ENCODE measurements at regions not wholly inside any gene's neighbourhood (a gene's known extent, or its start where the extent isn't known, plus 50 kb on each side); places are given as distances from the start of the nearest gene placed in this dataset.
"Not testable (repeated sequence)": the region's sequence is repeated elsewhere in the genome, so short reads cannot be mapped to it uniquely, and the experiment has no call there.

DNA sequence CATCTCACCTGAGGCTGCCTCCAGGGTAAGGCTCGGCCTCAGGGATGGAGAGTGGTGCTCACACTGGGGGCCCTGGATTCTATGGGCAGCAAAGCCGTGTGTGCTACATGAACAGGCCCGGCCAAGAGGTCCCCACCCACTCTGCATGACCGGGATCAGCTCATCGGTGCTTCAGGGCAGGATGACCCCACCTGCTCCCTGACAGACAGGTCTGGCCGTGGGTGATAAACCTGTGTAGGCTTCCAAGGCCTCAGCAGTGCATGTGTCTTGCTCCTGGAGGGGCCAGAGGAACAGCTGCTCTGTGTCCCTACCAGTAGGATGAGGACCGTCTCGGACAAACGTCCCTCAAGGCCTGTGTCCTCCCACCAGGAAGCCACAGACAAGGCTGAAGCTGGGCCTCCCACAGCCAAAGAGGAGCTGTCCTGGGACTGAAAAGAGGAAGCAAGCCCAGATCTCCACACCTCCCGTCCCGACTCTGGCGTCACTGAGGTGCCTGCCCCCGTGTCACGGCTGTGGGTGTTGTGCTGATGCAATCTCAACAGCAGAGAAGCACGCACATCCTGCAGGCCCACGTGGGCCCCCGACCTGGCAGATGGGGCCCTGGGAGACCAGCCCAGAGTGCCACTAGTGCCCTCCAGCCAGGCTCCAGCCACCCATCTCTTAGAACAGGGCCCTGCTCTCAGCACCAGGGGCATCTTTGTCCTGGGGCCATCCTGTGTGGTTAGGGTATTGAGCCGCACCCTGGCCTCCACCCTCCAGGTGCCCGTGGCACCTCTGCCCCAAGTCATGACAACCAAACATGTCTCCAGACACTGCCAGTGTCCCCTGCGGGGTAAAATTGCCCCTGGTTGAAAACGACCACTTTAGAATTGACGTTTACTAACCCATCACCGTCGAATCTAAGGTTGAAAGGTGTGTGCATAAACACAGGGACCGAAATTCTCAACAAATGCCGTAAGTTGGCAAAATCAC is 5455.9 kb upstream of the TPTE start:
- not testable (repeated sequence) for H3K27me3 ChIP-seq (ENCODE audit: insufficient read depth, low read depth); H3K9ac ChIP-seq; H3K36me3 ChIP-seq (ENCODE audit: insufficient read depth); H4K20me1 ChIP-seq (ENCODE audit: insufficient read depth); H3K79me2 ChIP-seq (ENCODE audit: insufficient read depth, low read depth); H3K4me2 ChIP-seq; H2AFZ ChIP-seq (ENCODE audit: low read depth); H3K4me1 ChIP-seq (ENCODE audit: low read depth, poor library complexity, severe bottlenecking); H3K4me3 ChIP-seq (IDR thresholded peaks at IDR 0.05; ENCODE audit: insufficient read depth, low read depth, low read length); H3K27ac ChIP-seq

DNA sequence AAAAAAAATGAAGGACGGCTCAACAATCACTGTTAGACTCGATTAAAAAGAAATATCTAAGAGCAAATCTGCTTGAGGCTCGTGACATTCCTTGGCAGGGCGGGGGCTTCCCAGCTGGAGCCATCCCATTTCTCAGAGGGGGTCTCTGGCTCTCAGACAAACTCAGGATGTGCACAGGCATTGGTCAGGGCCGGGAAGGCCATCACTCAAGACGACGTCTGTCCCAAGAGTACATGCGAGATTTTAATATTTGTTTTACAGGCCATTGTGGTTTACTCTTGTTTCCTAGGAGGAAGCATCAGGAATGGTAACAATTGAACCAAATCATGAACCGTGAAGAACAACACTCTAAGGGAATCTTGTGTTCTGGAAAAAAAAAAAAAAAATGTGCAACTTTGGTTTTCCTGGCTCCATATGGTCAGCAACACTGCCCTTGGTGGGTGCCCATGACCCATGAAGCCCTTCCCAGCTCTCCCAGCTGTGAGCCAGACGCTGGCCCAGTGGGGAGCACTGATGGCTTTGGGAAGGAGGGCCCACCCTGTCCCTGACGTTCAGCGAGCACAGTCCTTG is 5454.6 kb upstream of the TPTE start:
- not testable (repeated sequence) for H4K20me1 ChIP-seq (ENCODE audit: insufficient read depth); H2AFZ ChIP-seq (ENCODE audit: low read depth); H3K27ac ChIP-seq; H3K36me3 ChIP-seq (ENCODE audit: insufficient read depth); H3K27me3 ChIP-seq (ENCODE audit: insufficient read depth, low read depth); H3K4me1 ChIP-seq (ENCODE audit: low read depth, poor library complexity, severe bottlenecking); H3K9ac ChIP-seq; H3K79me2 ChIP-seq (ENCODE audit: insufficient read depth, low read depth); H3K4me3 ChIP-seq (IDR thresholded peaks at IDR 0.05; ENCODE audit: insufficient read depth, low read depth, low read length); H3K4me2 ChIP-seq

DNA sequence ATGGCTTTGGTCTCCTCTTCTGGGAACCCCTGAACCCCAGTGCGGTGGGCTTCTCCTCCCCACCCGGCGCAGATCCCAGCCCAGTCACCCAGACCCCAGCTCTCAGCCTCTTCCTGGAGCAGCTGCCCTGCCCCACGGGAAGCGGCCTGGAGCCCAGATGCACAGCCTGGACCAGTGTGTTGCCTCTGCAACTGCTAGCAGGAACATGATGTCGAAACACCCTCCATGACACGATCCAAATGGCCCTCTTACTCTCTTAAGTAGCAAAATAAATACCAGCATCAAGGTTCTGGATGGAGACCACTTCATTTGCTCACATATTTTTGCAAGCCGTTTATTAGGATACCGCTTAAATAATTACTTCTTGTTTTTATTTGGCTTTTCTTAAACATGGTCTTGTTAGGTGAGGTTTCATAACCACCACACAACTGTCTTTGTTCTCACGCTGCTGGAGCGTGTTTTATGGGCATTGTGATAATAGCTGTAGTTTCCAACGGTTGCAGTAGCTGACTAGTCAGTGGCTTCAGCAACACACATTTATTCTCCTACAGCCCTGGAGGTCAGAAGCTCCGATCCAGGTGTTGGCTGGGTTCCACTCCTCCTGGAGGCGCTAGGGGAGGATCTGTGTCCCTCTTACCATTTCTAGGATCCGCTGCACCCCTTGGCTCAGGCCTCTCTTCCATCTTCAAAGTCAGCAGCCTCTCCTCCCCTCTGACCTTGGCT is 5453.9 kb upstream of the TPTE start:
- not testable (repeated sequence) for H4K20me1 ChIP-seq (ENCODE audit: insufficient read depth); H3K27me3 ChIP-seq (ENCODE audit: insufficient read depth, low read depth); H3K4me1 ChIP-seq (ENCODE audit: low read depth, poor library complexity, severe bottlenecking); H3K36me3 ChIP-seq (ENCODE audit: insufficient read depth); H3K9ac ChIP-seq; H2AFZ ChIP-seq (ENCODE audit: low read depth); H3K27ac ChIP-seq; H3K79me2 ChIP-seq (ENCODE audit: insufficient read depth, low read depth); H3K4me2 ChIP-seq; H3K4me3 ChIP-seq (IDR thresholded peaks at IDR 0.05; ENCODE audit: insufficient read depth, low read depth, low read length)

DNA sequence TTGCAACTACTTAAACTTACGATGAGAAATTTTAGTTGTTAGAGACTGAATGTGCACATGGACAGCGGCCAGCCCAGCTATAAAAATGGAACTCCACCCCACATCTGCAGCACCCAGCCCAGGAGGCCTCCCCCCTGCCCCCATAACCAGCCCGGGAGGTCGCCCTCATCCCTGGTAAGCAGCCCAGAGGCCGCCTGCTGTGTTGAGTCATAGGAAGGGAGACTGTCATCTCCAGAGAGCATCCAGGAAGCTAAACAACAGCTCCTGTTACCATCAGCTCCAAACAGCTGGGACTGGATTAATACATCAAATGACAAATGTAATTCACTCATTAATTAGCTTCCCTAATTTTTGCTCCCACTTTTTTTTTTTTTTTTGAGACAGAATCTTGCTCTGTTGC is 5452.7 kb upstream of the TPTE start:
- H3K79me2 ChIP-seq (ENCODE audit: insufficient read depth, low read depth); H3K9ac ChIP-seq; H3K36me3 ChIP-seq (ENCODE audit: insufficient read depth); H2AFZ ChIP-seq (ENCODE audit: low read depth); H3K27me3 ChIP-seq (ENCODE audit: insufficient read depth, low read depth); H4K20me1 ChIP-seq (ENCODE audit: insufficient read depth); H3K4me3 ChIP-seq (IDR thresholded peaks at IDR 0.05; ENCODE audit: insufficient read depth, low read depth, low read length); H3K4me1 ChIP-seq (ENCODE audit: low read depth, poor library complexity, severe bottlenecking); H3K4me2 ChIP-seq; H3K27ac ChIP-seq: not testable (repeated sequence)

DNA sequence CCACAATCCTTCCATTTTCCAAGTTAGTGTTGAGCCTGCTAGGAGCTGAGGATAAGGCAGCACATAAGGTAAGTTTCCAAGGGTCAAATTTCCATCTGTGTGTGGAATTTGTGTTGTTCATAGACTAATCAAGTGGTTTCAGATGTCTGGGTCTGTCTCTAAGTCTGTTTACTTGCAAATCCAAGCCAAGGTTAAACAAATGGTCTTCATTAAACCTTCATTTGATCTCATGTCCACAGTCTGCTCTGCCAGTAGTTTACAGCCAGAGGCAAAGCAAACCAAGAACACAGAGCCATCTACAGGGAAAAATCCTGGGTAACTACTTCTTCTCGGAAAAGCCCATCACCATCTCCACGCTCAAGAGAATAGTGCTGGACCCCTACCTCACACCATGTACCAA is 5450.2 kb upstream of the TPTE start:
- H3K27me3 ChIP-seq (ENCODE audit: insufficient read depth, low read depth); H3K9ac ChIP-seq; H2AFZ ChIP-seq (ENCODE audit: low read depth); H4K20me1 ChIP-seq (ENCODE audit: insufficient read depth); H3K36me3 ChIP-seq (ENCODE audit: insufficient read depth); H3K4me1 ChIP-seq (ENCODE audit: low read depth, poor library complexity, severe bottlenecking); H3K27ac ChIP-seq; H3K79me2 ChIP-seq (ENCODE audit: insufficient read depth, low read depth); H3K4me3 ChIP-seq (IDR thresholded peaks at IDR 0.05; ENCODE audit: insufficient read depth, low read depth, low read length); H3K4me2 ChIP-seq: not testable (repeated sequence)

DNA sequence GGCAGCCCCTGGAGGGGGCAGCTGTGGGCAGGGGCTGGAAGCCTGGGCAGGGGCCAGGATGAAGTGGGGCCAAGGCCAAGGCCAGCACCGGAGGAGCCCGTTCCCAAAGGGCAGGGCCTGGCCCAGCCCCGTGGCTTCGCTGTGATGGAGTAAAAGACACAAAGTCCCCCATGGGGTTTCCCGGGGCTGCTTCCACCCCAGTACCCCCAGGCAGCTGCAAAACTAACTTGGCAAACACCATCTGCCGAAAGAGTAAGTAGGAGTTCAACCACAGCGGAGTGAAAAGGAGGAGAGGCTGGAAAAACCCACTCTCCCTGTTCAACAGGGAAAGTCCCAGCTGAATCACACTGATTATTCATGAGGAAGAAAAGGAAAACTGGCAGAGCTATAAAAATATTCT is 5444.5 kb upstream of the TPTE start:
- H4K20me1 ChIP-seq (ENCODE audit: insufficient read depth); H3K27ac ChIP-seq; H3K4me1 ChIP-seq (ENCODE audit: low read depth, poor library complexity, severe bottlenecking); H3K9ac ChIP-seq; H3K79me2 ChIP-seq (ENCODE audit: insufficient read depth, low read depth); H3K4me3 ChIP-seq (IDR thresholded peaks at IDR 0.05; ENCODE audit: insufficient read depth, low read depth, low read length); H3K27me3 ChIP-seq (ENCODE audit: insufficient read depth, low read depth); H3K4me2 ChIP-seq; H2AFZ ChIP-seq (ENCODE audit: low read depth); H3K36me3 ChIP-seq (ENCODE audit: insufficient read depth): not testable (repeated sequence)

DNA sequence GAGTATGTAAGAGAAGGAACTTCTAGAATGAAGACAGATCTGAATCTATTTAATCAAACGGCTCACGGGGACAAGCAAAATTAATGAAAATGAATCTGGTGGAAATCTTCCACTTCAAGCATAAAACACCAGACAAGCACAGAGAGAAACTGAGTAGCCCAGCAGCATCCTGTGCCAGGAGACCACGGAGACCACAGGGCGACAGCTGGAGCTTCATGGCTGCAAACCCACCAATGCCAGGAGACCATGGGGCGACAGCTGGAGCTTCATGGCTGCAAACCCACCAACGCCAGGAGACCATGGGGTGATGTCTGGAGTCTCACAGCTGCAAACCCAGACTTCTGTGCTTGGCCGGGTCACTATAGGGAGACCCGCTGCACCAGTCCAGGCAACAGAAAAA is 5442.0 kb upstream of the TPTE start:
- not testable (repeated sequence) for H3K36me3 ChIP-seq (ENCODE audit: insufficient read depth); H3K4me1 ChIP-seq (ENCODE audit: low read depth, poor library complexity, severe bottlenecking); H3K27ac ChIP-seq; H3K9ac ChIP-seq; H3K27me3 ChIP-seq (ENCODE audit: insufficient read depth, low read depth); H3K79me2 ChIP-seq (ENCODE audit: insufficient read depth, low read depth); H3K4me3 ChIP-seq (IDR thresholded peaks at IDR 0.05; ENCODE audit: insufficient read depth, low read depth, low read length); H3K4me2 ChIP-seq; H2AFZ ChIP-seq (ENCODE audit: low read depth); H4K20me1 ChIP-seq (ENCODE audit: insufficient read depth)

DNA sequence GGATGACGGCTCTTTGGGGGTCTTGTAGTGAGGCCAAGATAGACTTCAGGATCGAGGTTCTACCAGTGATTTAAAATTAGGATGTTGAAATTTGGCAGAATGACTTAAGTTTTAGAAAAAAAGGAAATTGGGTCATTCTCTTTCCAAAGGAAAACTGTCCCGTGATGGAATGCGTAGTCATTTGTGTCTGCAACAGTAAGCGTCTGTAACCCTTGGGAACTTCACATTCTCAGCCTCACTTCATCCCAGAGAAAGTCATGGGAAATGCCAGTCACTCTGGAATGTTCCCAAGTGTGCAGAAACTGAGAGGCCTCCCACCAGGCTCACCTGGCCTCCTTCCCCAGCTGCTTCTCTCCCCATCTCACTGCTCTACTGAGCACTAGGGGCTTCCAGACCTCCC is 5441.4 kb upstream of the TPTE start:
- not testable (repeated sequence) for H3K4me1 ChIP-seq (ENCODE audit: low read depth, poor library complexity, severe bottlenecking); H4K20me1 ChIP-seq (ENCODE audit: insufficient read depth); H3K4me3 ChIP-seq (IDR thresholded peaks at IDR 0.05; ENCODE audit: insufficient read depth, low read depth, low read length); H3K27me3 ChIP-seq (ENCODE audit: insufficient read depth, low read depth); H3K36me3 ChIP-seq (ENCODE audit: insufficient read depth); H3K9ac ChIP-seq; H2AFZ ChIP-seq (ENCODE audit: low read depth); H3K79me2 ChIP-seq (ENCODE audit: insufficient read depth, low read depth); H3K27ac ChIP-seq; H3K4me2 ChIP-seq

DNA sequence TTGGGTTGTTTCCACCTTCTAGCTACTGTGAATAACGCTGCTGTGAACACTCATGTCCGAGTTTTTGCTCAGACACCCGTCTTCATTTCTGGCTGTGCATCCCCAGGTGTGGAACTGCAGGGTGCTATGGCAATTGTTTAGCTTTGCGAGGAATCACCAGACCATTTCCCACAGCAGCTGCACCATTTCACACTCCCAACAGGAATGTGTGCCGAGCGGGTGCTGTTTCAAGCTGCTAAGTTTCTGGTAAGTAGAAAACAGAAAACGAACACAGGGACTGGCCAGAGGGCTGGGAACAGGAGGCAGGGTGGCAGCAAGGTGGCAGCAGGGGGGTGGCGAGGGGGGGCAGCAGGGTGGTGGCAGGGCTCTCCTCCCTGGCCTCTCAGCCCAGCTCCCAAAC is 5437.1 kb upstream of the TPTE start:
- H4K20me1 ChIP-seq (ENCODE audit: insufficient read depth); H3K4me3 ChIP-seq (IDR thresholded peaks at IDR 0.05; ENCODE audit: insufficient read depth, low read depth, low read length); H3K36me3 ChIP-seq (ENCODE audit: insufficient read depth); H3K9ac ChIP-seq; H3K4me1 ChIP-seq (ENCODE audit: low read depth, poor library complexity, severe bottlenecking); H2AFZ ChIP-seq (ENCODE audit: low read depth); H3K27me3 ChIP-seq (ENCODE audit: insufficient read depth, low read depth); H3K4me2 ChIP-seq; H3K27ac ChIP-seq; H3K79me2 ChIP-seq (ENCODE audit: insufficient read depth, low read depth): not testable (repeated sequence)

DNA sequence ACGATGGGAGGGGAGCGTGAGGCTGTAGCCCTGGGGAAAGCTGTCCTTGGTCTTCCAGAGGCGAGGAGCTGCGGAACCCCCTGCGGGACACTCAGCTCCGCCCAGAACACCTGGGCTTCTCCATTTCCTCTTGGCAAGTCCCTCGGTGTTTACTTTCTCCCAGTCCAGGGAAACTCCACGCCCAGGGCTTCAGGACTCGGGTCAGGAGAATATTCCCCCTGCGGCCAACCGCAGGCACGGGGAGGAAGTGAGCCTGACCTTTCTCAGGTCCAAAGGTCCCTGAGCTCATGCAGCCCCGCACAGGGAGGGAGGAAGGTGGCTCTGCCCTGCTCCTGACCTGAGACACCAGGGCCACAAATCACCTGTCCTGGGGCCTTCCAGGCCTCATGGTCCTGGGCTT is 5435.9 kb upstream of the TPTE start:
- not testable (repeated sequence) for H3K9ac ChIP-seq; H3K36me3 ChIP-seq (ENCODE audit: insufficient read depth); H3K4me1 ChIP-seq (ENCODE audit: low read depth, poor library complexity, severe bottlenecking); H3K4me3 ChIP-seq (IDR thresholded peaks at IDR 0.05; ENCODE audit: insufficient read depth, low read depth, low read length); H2AFZ ChIP-seq (ENCODE audit: low read depth); H3K27me3 ChIP-seq (ENCODE audit: insufficient read depth, low read depth); H4K20me1 ChIP-seq (ENCODE audit: insufficient read depth); H3K27ac ChIP-seq; H3K4me2 ChIP-seq; H3K79me2 ChIP-seq (ENCODE audit: insufficient read depth, low read depth)
